ENCODE measurements at regions not wholly inside any gene's neighbourhood (a gene's known extent, or its start where the extent isn't known, plus 50 kb on each side); places are given as distances from the start of the nearest gene placed in this dataset.

- DNase-seq: no peak
- intact Hi-C loops (cut with DNase I; ENCODE audit: low total_unique reads): loop anchor here (5.0 kb wide), 1 partner anchor 403 kb away; no protein-coding TSS in a partner anchor
- TF ChIP-seq CTCF (IDR thresholded peaks at IDR 0.05) (no peak), POLR2AphosphoS5 (IDR thresholded peaks at IDR 0.05) (no peak), EP300 (IDR thresholded peaks at IDR 0.05; ENCODE audit: low read depth) (no peak), POLR2A (IDR thresholded peaks at IDR 0.05) (no peak)
- H3K36me3 ChIP-seq: no peaks in the 10 kb centered on the region
- in situ Hi-C loops (cut with MboI; ENCODE audit: low pct_ligation_motif_present in 1 of 4, low pct_unique_long_range_greater_than_20kb in 1 of 4, low sequenced_read_pairs in 3 of 4): no loop called here
- no peak overlapping the region for H3K4me3 ChIP-seq
- no peaks in the 10 kb centered on the region for H3K27me3 ChIP-seq
- 60 to 82% methylated on average over 6 of the region's 6 CpGs for WGBS, 2 donors (ENCODE audit: low coverage in 1 of 2)
- H3K27ac ChIP-seq: no peak overlapping the region
- H3K9me3 ChIP-seq: peaks cover 0 to 3% of the 10 kb centered on the region in 2 donors
- H3K4me1 ChIP-seq: peaks cover 0 to under 1% (median 0%) of the 10 kb centered on the region in 4 donors
Measured at GRCh38 chr5:125205601-125206225, 459.3 kb upstream of the ZNF608 start.

- H3K27me3 ChIP-seq: no peaks in the 10 kb centered on the region
Measured at GRCh38 chr5:125207856-125208255, 461.4 kb upstream of the ZNF608 start.

GRCh38 chr5:125209650-125210049, 463.2 kb upstream of the ZNF608 start:
- Histone ChIP-seq H3K27ac (no peak overlapping the region), H3K9me3 (no peaks in the 10 kb centered on the region), H3K4me1 (no peaks in the 10 kb centered on the region), H3K27me3 (no peaks in the 10 kb centered on the region), H3K36me3 (no peaks in the 10 kb centered on the region), H3K4me3 (no peak overlapping the region)
- TF ChIP-seq POLR2A (IDR thresholded peaks at IDR 0.05) (no peak), EP300 (IDR thresholded peaks at IDR 0.05; ENCODE audit: low read depth) (no peak), CTCF (IDR thresholded peaks at IDR 0.05) (no peak), POLR2AphosphoS5 (IDR thresholded peaks at IDR 0.05) (no peak)
- no peak for DNase-seq
- intact Hi-C loops (cut with DNase I; ENCODE audit: low total_unique reads): loop anchor here (5.0 kb wide), 1 partner anchor 407 kb away; no protein-coding TSS in a partner anchor
- in situ Hi-C loops (cut with MboI; ENCODE audit: low pct_ligation_motif_present in 1 of 4, low pct_unique_long_range_greater_than_20kb in 1 of 4, low sequenced_read_pairs in 3 of 4): no loop called here
- WGBS, 2 donors (ENCODE audit: low coverage in 1 of 2): 85% methylated on average over 2 of the region's 2 CpGs; no CpG with 5 or more reads in 1 of the 2 donors

More at GRCh38 chr5:125207856-125208255, 461.4 kb upstream of the ZNF608 start:
- in situ Hi-C loops (cut with MboI; ENCODE audit: low pct_ligation_motif_present in 1 of 4, low pct_unique_long_range_greater_than_20kb in 1 of 4, low sequenced_read_pairs in 3 of 4): no loop called here
- Histone ChIP-seq H3K27ac (no peak overlapping the region), H3K4me1 (no peaks in the 10 kb centered on the region), H3K36me3 (no peaks in the 10 kb centered on the region), H3K4me3 (no peak overlapping the region), H3K9me3 (peaks cover 0 to 3% of the 10 kb centered on the region in 2 donors)
- intact Hi-C loops (cut with DNase I; ENCODE audit: low total_unique reads): loop anchor here (5.0 kb wide), 1 partner anchor 406 kb away; no protein-coding TSS in a partner anchor
- DNase-seq: no peak
- TF ChIP-seq CTCF (IDR thresholded peaks at IDR 0.05) (no peak), EP300 (IDR thresholded peaks at IDR 0.05; ENCODE audit: low read depth) (no peak), POLR2AphosphoS5 (IDR thresholded peaks at IDR 0.05) (no peak), POLR2A (IDR thresholded peaks at IDR 0.05) (no peak)

- WGBS, 2 donors (ENCODE audit: low coverage in 1 of 2): 0 to 76% methylated on average over 1 of the region's 1 CpG
- Histone ChIP-seq H3K4me1 (no peaks in the 10 kb centered on the region), H3K4me3 (no peak overlapping the region), H3K27me3 (no peaks in the 10 kb centered on the region), H3K9me3 (no peaks in the 10 kb centered on the region), H3K36me3 (no peaks in the 10 kb centered on the region), H3K27ac (no peak overlapping the region)
- no peak for DNase-seq
- intact Hi-C loops (cut with DNase I; ENCODE audit: low total_unique reads) (no loop called here), in situ Hi-C loops (cut with MboI; ENCODE audit: low pct_ligation_motif_present in 1 of 4, low pct_unique_long_range_greater_than_20kb in 1 of 4, low sequenced_read_pairs in 3 of 4) (no loop called here)
- TF ChIP-seq POLR2A (IDR thresholded peaks at IDR 0.05): no peak
- no peak for TF ChIP-seq POLR2AphosphoS5 (IDR thresholded peaks at IDR 0.05)
- no peak for TF ChIP-seq CTCF (IDR thresholded peaks at IDR 0.05)
- no peak for TF ChIP-seq EP300 (IDR thresholded peaks at IDR 0.05; ENCODE audit: low read depth)
Measured at GRCh38 chr5:125210242-125210947, 464.0 kb upstream of the ZNF608 start.
